AG04449 (cell line): ENCODE measurements at regions not wholly inside any gene's neighbourhood (a gene's known extent, or its start where the extent isn't known, plus 50 kb on each side); places are given as distances from the start of the nearest gene placed in this dataset.
"Not testable (repeated sequence)": the region's sequence is repeated elsewhere in the genome, so short reads cannot be mapped to it uniquely, and the experiment has no call there.

Experiments
- CTCF ChIA-PET: fragments of 350-600 bp; formaldehyde crosslinking; extraction: SDS; loops from one replicate; lab custom pipeline; 2021; ENCODE audit warnings: antibody characterized with exemption; lab: Yijun Ruan, JAX
- POLR2A ChIA-PET: fragments of 400-600, 350-600 bp; formaldehyde crosslinking; extraction: SDS; loops from one replicate; lab custom pipeline; 2020; ENCODE audit warnings: antibody characterized with exemption, inconsistent platforms; lab: Yijun Ruan, JAX
- DNase-seq: peaks from one replicate; pipeline ENCODE4 v3.0.0-alpha.2; 2010; ENCODE audit warnings: low read depth, low spot score
- H3K4me3 ChIP-seq: 2 replicates; pipeline ENCODE4 v1.5.1; 2011; ENCODE audit warnings: low read depth, mild to moderate bottlenecking, control low read depth, low read length
- TF ChIP-seq, protein P1 (sequence below): IDR thresholded peaks from one replicate; pipeline ENCODE4 v1.5.1; 2011; ENCODE audit warnings: mild to moderate bottlenecking, moderate library complexity, low read length, control low read depth, inconsistent platforms; ENCODE audit not compliant: insufficient read depth; ENCODE audit errors: missing control alignments

DNA sequence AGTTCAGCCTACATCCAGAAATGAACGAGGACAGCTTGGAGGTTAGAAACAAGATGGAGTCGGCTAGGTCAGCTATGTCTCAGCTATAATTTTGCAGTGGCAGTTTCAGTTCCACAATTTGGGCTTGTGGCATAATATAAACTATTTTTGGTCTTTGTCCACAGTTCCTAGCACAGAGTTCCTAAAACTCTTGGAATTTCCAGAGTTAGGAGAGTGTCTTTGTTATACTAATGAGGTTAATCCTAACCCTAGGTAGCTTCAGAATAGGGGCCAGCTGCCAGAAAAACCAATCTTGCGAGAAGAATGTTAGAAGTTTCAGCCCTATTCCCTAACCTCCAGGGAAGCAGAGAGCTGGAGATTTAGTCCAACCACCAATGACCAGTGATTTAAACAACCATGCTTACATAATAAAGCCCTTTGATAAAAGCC is 131.9 kb downstream of the AKR1D1 start:
- TF ChIP-seq, protein P1, sequence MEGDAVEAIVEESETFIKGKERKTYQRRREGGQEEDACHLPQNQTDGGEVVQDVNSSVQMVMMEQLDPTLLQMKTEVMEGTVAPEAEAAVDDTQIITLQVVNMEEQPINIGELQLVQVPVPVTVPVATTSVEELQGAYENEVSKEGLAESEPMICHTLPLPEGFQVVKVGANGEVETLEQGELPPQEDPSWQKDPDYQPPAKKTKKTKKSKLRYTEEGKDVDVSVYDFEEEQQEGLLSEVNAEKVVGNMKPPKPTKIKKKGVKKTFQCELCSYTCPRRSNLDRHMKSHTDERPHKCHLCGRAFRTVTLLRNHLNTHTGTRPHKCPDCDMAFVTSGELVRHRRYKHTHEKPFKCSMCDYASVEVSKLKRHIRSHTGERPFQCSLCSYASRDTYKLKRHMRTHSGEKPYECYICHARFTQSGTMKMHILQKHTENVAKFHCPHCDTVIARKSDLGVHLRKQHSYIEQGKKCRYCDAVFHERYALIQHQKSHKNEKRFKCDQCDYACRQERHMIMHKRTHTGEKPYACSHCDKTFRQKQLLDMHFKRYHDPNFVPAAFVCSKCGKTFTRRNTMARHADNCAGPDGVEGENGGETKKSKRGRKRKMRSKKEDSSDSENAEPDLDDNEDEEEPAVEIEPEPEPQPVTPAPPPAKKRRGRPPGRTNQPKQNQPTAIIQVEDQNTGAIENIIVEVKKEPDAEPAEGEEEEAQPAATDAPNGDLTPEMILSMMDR, result no peak
- no peak overlapping the region for H3K4me3 ChIP-seq
- ChIA-PET CTCF (no interaction called here), POLR2A (no interaction called here)
- DNase-seq, result no peak

DNA sequence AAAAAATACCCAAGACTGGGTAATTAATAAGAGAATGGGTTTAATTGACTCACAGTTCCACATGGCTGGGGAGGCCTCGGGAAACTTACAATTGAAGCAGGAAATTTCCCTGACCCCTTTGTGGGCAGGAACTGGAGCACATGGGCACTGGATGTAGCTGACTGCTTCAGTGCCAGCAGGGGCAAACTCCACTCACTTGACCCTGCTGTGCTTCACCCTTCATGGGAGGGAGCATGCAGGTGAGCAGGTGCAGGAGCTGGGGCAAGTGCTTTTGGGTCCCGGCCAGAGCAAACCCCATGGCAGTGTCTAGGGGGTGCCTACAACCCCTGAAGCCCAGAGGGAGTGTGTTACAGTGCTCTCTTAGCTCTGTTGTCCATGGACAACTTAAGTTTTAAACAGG is 132.6 kb downstream of the AKR1D1 start:
- no peak for DNase-seq
- TF ChIP-seq, protein P1, result no peak
- ChIA-PET CTCF (no interaction called here), POLR2A (no interaction called here)
- no peak overlapping the region for H3K4me3 ChIP-seq

DNA sequence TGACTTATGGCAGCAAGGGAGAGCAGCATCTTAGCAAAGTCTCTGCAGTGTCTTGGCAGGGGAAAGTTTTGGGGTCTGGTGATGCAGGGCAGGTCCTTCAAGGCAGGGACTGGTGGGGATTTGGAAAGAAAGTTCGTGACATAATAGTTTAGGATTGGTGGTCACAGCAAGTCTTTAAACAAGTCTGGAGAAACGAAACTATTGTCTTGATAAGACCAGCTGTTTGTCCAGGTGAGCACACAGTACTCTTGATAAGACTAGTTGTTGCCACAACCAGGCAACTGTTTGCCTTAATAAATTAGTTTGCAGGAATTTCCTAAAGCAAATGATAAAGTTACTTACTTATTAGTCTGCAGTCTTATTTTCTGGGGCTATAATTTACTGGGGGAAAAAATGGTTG is 136.1 kb downstream of the AKR1D1 start:
- no peak overlapping the region for H3K4me3 ChIP-seq
- CTCF ChIA-PET, result no interaction called here
- no peak for DNase-seq
- TF ChIP-seq, protein P1, result no peak
- POLR2A ChIA-PET, result no interaction called here

DNA sequence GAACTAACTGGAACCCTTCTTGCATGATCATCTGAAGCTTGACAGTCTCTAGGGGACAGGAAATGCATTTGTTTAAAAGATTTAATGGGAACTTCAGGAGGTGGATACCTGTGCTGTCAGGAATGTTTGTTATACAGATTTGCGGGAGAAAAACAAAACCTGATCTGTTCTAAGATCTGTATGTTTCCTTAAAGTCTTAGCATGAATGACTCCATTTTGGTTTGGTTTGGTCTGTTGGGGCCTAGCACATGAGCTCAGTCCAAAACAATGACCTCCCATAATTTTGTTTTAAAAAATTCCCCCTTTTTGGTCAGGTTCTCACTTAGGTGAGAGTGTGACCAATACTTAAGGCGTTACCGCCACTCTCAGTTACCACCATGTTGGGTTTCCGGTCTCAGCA is 138.7 kb downstream of the AKR1D1 start:
- ChIA-PET CTCF (no interaction called here), POLR2A (no interaction called here)
- TF ChIP-seq, protein P1, result no peak
- DNase-seq, result no peak
- no peak overlapping the region for H3K4me3 ChIP-seq

DNA sequence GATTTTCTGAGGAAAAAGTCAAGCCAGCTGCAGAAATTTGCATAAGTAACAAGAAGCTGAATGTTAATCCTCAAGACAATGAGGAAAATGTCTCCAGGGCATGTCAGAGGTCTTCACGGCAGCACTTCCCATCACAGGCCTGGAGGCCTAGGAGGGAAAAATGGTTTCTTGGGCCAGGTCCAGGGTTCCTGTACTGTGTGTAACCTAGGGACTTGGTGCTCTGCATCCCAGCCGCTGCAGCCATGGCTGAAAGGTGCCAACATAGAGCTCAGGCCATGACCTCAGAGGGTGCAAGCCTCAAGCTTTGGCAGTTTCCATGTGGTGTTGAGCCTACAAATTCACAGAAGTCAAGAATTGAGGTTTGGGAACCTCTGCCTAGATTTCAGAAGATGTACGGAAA is 144.1 kb downstream of the AKR1D1 start:
- DNase-seq, H3K4me3 ChIP-seq, CTCF ChIA-PET, POLR2A ChIA-PET: not testable (repeated sequence)

DNA sequence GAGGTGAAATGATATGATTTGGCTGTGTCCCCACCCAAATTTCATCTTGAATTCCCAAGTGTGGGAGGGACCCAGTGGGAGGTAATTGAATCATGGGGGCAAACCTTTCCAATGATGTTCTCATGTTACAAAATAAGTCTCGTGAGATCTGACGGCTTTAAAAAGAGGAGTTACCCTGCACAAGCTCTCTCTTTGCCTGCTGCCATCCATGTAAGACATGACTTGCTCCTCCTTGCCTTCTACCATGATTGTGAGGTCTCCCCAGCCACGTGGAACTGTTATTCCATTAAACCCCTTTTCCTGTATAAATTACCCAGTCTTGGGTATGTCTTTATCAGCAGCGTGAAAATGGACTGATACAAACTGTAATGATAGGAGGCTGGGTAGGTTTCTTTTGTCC is 145.1 kb downstream of the AKR1D1 start:
- DNase-seq, CTCF ChIA-PET, POLR2A ChIA-PET, H3K4me3 ChIP-seq: not testable (repeated sequence)

DNA sequence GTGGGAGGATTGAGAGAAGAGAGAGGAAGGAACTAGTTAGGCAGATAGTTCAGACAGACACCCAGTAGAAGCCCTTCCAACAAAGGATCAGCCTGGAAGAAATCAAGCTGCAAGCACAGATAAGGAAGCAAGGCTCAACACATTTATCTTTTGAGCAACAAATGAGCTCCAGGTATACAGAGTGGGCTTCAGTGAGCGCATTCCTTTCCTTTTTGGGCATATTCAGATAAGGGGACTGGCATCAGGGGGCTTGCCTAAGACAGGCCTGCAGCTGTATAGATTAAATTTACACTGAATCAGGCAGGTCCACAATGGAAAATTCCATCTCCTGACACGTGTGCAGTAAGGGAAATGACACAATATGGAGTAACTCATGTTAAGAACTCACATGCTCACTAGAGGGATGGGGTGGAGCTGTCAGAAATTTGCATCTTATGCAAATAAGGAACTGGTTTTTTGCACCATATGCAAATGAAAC is 147.2 kb downstream of the AKR1D1 start:
- no peak for DNase-seq
- POLR2A ChIA-PET, result no interaction called here
- CTCF ChIA-PET, result no interaction called here
- no peak overlapping the region for H3K4me3 ChIP-seq
- TF ChIP-seq, protein P1, result no peak
